ENCODE measurements at regions not wholly inside any gene's neighbourhood (a gene's known extent, or its start where the extent isn't known, plus 50 kb on each side); places are given as distances from the start of the nearest gene placed in this dataset.

DNA sequence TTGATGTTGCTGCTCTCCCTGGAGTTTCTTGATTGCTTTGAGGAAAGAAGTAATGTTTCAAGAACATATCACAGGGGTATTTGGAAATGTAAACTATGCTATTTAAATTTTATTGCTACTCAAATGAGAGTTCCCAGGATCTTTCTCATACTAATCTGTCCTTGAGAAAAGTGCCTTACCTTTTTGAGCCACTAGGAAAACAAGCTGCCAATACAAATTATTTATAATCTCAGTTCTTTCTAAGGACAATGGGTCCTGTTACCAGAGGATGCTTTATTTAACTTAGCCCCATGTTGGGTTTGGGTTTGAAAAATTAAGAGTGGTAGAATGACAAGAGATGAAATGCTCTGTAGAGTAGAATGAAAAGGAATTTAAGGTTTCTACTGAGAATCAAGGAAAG is 258.2 kb upstream of the PRKD1 start:
- TF ChIP-seq, protein P1, sequence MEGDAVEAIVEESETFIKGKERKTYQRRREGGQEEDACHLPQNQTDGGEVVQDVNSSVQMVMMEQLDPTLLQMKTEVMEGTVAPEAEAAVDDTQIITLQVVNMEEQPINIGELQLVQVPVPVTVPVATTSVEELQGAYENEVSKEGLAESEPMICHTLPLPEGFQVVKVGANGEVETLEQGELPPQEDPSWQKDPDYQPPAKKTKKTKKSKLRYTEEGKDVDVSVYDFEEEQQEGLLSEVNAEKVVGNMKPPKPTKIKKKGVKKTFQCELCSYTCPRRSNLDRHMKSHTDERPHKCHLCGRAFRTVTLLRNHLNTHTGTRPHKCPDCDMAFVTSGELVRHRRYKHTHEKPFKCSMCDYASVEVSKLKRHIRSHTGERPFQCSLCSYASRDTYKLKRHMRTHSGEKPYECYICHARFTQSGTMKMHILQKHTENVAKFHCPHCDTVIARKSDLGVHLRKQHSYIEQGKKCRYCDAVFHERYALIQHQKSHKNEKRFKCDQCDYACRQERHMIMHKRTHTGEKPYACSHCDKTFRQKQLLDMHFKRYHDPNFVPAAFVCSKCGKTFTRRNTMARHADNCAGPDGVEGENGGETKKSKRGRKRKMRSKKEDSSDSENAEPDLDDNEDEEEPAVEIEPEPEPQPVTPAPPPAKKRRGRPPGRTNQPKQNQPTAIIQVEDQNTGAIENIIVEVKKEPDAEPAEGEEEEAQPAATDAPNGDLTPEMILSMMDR (IDR thresholded peaks at IDR 0.05; ENCODE audit: insufficient read depth, low read length): no peak
- TF ChIP-seq, protein P2, sequence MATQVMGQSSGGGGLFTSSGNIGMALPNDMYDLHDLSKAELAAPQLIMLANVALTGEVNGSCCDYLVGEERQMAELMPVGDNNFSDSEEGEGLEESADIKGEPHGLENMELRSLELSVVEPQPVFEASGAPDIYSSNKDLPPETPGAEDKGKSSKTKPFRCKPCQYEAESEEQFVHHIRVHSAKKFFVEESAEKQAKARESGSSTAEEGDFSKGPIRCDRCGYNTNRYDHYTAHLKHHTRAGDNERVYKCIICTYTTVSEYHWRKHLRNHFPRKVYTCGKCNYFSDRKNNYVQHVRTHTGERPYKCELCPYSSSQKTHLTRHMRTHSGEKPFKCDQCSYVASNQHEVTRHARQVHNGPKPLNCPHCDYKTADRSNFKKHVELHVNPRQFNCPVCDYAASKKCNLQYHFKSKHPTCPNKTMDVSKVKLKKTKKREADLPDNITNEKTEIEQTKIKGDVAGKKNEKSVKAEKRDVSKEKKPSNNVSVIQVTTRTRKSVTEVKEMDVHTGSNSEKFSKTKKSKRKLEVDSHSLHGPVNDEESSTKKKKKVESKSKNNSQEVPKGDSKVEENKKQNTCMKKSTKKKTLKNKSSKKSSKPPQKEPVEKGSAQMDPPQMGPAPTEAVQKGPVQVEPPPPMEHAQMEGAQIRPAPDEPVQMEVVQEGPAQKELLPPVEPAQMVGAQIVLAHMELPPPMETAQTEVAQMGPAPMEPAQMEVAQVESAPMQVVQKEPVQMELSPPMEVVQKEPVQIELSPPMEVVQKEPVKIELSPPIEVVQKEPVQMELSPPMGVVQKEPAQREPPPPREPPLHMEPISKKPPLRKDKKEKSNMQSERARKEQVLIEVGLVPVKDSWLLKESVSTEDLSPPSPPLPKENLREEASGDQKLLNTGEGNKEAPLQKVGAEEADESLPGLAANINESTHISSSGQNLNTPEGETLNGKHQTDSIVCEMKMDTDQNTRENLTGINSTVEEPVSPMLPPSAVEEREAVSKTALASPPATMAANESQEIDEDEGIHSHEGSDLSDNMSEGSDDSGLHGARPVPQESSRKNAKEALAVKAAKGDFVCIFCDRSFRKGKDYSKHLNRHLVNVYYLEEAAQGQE (IDR thresholded peaks at IDR 0.05; ENCODE audit: insufficient replicate concordance, low read depth): no peak
- TF ChIP-seq GABPA (IDR thresholded peaks at IDR 0.05; ENCODE audit: low read depth) (no peak), POLR2AphosphoS5 (IDR thresholded peaks at IDR 0.05; ENCODE audit: low read depth) (no peak)

All from HL-60 (cell line).